NB4 (cell line): ENCODE measurements at regions not wholly inside any gene's neighbourhood (a gene's known extent, or its start where the extent isn't known, plus 50 kb on each side); places are given as distances from the start of the nearest gene placed in this dataset.

Experiments used
- DNase-seq: peaks from one replicate; pipeline ENCODE4 v3.0.0; 2010; ENCODE audit warnings: low read depth
- H3K4me3 ChIP-seq: one replicate; pipeline ENCODE4 v1.5.1; 2011; ENCODE audit warnings: mild to moderate bottlenecking, low read depth, low read length, moderate library complexity
- CTCF ChIP-seq: IDR thresholded peaks from one replicate; pipeline ENCODE4 v1.5.1; 2012; ENCODE audit warnings: low read depth, low read length
- MYC ChIP-seq: IDR thresholded peaks from 2 replicates; pipeline ENCODE4 v1.6.1; 2011; ENCODE audit warnings: low read depth, low read length
- POLR2A ChIP-seq: IDR thresholded peaks from 2 replicates; pipeline ENCODE4 v1.6.1; 2011; ENCODE audit warnings: mild to moderate bottlenecking; ENCODE audit not compliant: insufficient read length; ENCODE audit errors: extremely low read depth
- TF ChIP-seq, protein P1 (sequence below): IDR thresholded peaks from 2 replicates; pipeline ENCODE4 v1.6.1; 2011; ENCODE audit warnings: low read depth, low read length

DNA sequence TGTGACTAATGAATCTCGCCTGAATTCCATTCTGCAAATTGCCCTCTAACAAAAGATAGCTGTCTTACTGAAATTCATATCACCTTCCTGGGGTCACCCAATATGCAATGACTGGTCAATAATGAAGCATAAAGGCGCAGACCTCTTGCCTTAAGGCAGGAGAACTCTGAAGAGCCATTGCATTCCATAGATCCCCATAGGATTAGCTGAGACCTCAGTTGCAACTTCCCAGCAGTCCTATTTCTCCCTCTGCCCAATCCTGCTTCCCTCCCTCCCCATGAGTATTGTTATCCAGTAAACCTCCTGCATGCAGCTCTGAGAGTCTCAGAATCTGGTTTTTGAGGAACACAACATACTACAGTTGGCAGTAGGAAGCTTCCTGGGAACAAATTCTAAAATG, 396.5 kb downstream of the DCAF12L2 start:
- DNase-seq = no peak
- TF ChIP-seq POLR2A (no peak), CTCF (no peak), MYC (no peak)
- TF ChIP-seq, protein P1, sequence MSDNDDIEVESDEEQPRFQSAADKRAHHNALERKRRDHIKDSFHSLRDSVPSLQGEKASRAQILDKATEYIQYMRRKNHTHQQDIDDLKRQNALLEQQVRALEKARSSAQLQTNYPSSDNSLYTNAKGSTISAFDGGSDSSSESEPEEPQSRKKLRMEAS = no peak
- no peak overlapping the region for H3K4me3 ChIP-seq

DNA sequence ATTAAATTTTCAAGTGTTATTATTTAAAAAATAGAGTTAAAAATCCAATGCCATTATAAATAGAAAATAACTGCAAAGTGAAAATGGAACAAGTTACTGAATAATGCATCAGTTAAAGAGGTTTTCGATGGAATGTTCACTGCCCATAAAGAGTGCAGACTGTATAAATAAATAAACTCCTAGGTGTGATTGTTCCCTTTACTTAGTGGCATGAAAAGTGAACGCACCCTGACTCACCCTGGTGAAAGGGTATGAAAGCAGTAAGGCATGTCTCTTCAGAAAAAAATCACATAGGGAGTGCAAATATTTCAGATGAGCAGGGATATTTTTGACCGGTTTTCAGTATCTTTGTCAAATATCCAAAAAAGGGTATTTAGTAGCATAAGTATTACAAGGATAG, 387.8 kb downstream of the DCAF12L2 start:
- DNase-seq = no peak
- no peak for TF ChIP-seq CTCF
- no peak overlapping the region for H3K4me3 ChIP-seq

GRCh38 chrX:125782184-125782583, 383.9 kb downstream of the DCAF12L2 start:
- no peak for DNase-seq
- H3K4me3 ChIP-seq = no peak overlapping the region
- no peak for TF ChIP-seq CTCF
- TF ChIP-seq, protein P1 = no peak
- TF ChIP-seq POLR2A = no peak
- no peak for TF ChIP-seq MYC

- no peak for TF ChIP-seq POLR2A
- TF ChIP-seq, protein P1 = no peak
- TF ChIP-seq CTCF = no peak
- TF ChIP-seq MYC = no peak
- DNase-seq = no peak
- H3K4me3 ChIP-seq = no peak overlapping the region
These were observed 379.8 kb downstream of the DCAF12L2 start for GRCh38 chrX:125786316-125786715.

GRCh38 chrX:125791787-125792186, 374.3 kb downstream of the DCAF12L2 start:
- no peak overlapping the region for H3K4me3 ChIP-seq
- DNase-seq = no peak
- TF ChIP-seq CTCF (no peak), MYC (no peak), POLR2A (no peak)
- TF ChIP-seq, protein P1 = no peak

DNA sequence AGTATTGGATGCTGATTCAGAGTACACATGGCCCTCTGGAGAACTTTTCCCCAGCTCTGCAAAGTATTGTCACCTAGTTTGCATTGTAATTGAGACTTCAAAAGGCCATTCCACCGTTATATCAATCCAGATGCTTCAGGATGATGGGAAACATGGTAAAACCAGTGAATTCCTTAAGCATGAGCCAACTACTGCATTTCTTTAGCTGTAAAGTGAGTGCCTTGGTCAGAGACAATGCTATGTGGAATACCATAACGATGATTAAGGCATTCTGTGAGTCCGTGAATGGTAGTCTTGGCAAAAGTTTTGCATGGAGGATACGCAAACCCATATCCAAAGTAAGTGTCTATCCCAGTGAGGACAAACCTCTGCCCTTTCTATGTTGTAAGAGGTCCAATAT, 355.2 kb downstream of the DCAF12L2 start:
- H3K4me3 ChIP-seq = no peak overlapping the region
- TF ChIP-seq, protein P1 = no peak
- TF ChIP-seq MYC (no peak), CTCF (no peak), POLR2A (no peak)
- no peak for DNase-seq
